ENCODE measurements at regions not wholly inside any gene's neighbourhood (a gene's known extent, or its start where the extent isn't known, plus 50 kb on each side); places are given as distances from the start of the nearest gene placed in this dataset.

GRCh38 chr13:32904266-32904665 is 112.0 kb upstream of the KL start:
- no peak for TF ChIP-seq FOSL1 (IDR thresholded peaks at IDR 0.05; ENCODE audit: low read depth)
- no peak for TF ChIP-seq CTCF (IDR thresholded peaks at IDR 0.05 in 2 of 3, conservative IDR thresholded peaks at IDR 0.05 in 1 of 3; ENCODE audit: borderline replicate concordance in 1 of 3, insufficient read depth in 1 of 3, low read depth in 2 of 3, low read length in 2 of 3)
- TF ChIP-seq EZH2phosphoT487 (IDR thresholded peaks at IDR 0.05; ENCODE audit: borderline replicate concordance), result no peak
- TF ChIP-seq ZNF274 (IDR thresholded peaks at IDR 0.05; ENCODE audit: low read depth, low read length), result no peak
- TF ChIP-seq REST (IDR thresholded peaks at IDR 0.05; ENCODE audit: low read depth), result no peak
- TF ChIP-seq YY1 (IDR thresholded peaks at IDR 0.05; ENCODE audit: extremely low read depth, insufficient replicate concordance, low read depth, low read length), result no peak
- no peak for TF ChIP-seq POLR2AphosphoS5 (IDR thresholded peaks at IDR 0.05; ENCODE audit: low read depth, low read length)
- no peak for TF ChIP-seq POLR2A (IDR thresholded peaks at IDR 0.05; ENCODE audit: borderline replicate concordance, extremely low read depth, insufficient read depth, insufficient read length)
- TF ChIP-seq RAD21 (IDR thresholded peaks at IDR 0.05; ENCODE audit: low read depth), result no peak
- no peak for TF ChIP-seq ELF1 (IDR thresholded peaks at IDR 0.05; ENCODE audit: borderline replicate concordance, low read depth)
- no peak for TF ChIP-seq ATF3 (IDR thresholded peaks at IDR 0.05)
- TF ChIP-seq CEBPB (IDR thresholded peaks at IDR 0.05; ENCODE audit: low read depth), result no peak

Measured in HCT116 (cell line).